Stomach (tissue), 8 donors: ENCODE measurements at regions not wholly inside any gene's neighbourhood (a gene's known extent, or its start where the extent isn't known, plus 50 kb on each side); places are given as distances from the start of the nearest gene placed in this dataset.

Experiments
- DNase-seq, 2 donors: peaks; one replicate each; pipeline versions ENCODE4 v3.0.0 to v3.0.0-alpha.2; 2013 to 2019
- H3K27ac ChIP-seq, 5 donors: fragments of 200-600 bp in 4 of 5; sonication (generic) in 4 of 5; one replicate each; pipeline ENCODE4 v1.5.1; 2013 to 2019; ENCODE audit warnings: mild to moderate bottlenecking in 1 of 5, moderate library complexity in 1 of 5
- H3K27me3 ChIP-seq, 3 donors: fragments of 200-600 bp; sonication (generic); one replicate each; pipeline ENCODE4 v1.5.1; 2017 to 2019; ENCODE audit warnings: mixed run types in 1 of 3
- H3K36me3 ChIP-seq, 4 donors: fragments of 200-600 bp; sonication (generic); 1 replicate in 3 of 4; 2 replicates in 1 of 4; pipeline ENCODE4 v1.5.1; 2016 to 2019
- H3K4me1 ChIP-seq, 4 donors: fragments of 200-600 bp; sonication (generic); one replicate each; pipeline ENCODE4 v1.5.1; 2016 to 2019
- H3K4me3 ChIP-seq, 4 donors: fragments of 200-600 bp; sonication (generic) in 3 of 4; one replicate each; pipeline ENCODE4 v1.5.1; 2016 to 2019; ENCODE audit warnings: mild to moderate bottlenecking in 1 of 4
- H3K9me3 ChIP-seq, 4 donors: fragments of 200-600 bp; sonication (generic); one replicate each; pipeline ENCODE4 v1.5.1; 2016 to 2019
- CTCF ChIP-seq, 7 experiments: fragments of 450-650 bp in 4 of 7; fragments of 200-600 bp in 3 of 7; sonication (generic) in 3 of 7; IDR thresholded peaks; one replicate each; pipeline ENCODE4 v1.5.1; 2016 to 2019; ENCODE audit warnings: antibody characterized with exemption in 7 of 7, control low read depth in 2 of 7, mild to moderate bottlenecking in 1 of 7
- EP300 ChIP-seq: sonication (generic); formaldehyde crosslinking; IDR thresholded peaks from one replicate; pipeline ENCODE4 v1.6.1; 2017; ENCODE audit warnings: antibody characterized with exemption
- POLR2A ChIP-seq, 4 donors: fragments of 450-650 bp; IDR thresholded peaks; one replicate each; pipeline ENCODE4 v1.6.1; 2016; ENCODE audit warnings: antibody characterized with exemption in 4 of 4, control low read depth in 2 of 4, mild to moderate bottlenecking in 1 of 4, moderate library complexity in 1 of 4
- POLR2AphosphoS5 ChIP-seq, 3 donors: sonication (generic); formaldehyde crosslinking; IDR thresholded peaks; one replicate each; pipeline ENCODE4 v1.6.1; 2016; ENCODE audit warnings: antibody characterized with exemption in 3 of 3
- WGBS, 5 donors: extraction: QIAGEN DNeasy Blood & Tissue Kit in 3 of 5; methylation state at CpG; one replicate each; pipeline versions ENCODE4 v1.1.5 to v1.1.7; 2013 to 2018; 5-methylcytosine and 5-hydroxymethylcytosine counted together
- intact Hi-C: fragments of 100-400 bp; cut with DNase I; formaldehyde crosslinking; loops from one replicate; pipeline ENCODE4 v1.15.1; 2023; ENCODE audit warnings: low total_unique reads
- donor health status: healthy with polysubstance abuse.
- donor health status: Bipolar disorder and iron deficiency.
- donor health status: healthy.

GRCh38 chr20:23139524-23139923 is 53.4 kb upstream of the CD93 start:
- Histone ChIP-seq H3K9me3 (no peaks in the 10 kb centered on the region), H3K4me3 (no peak overlapping the region), H3K27me3 (no peaks in the 10 kb centered on the region), H3K27ac (no peak overlapping the region), H3K36me3 (no peaks in the 10 kb centered on the region), H3K4me1 (peaks cover 0 to 17% (median 7%) of the 10 kb centered on the region in 4 donors)
- TF ChIP-seq EP300 (no peak), CTCF (IDR thresholded peaks at IDR 0.05) (no peak), POLR2AphosphoS5 (IDR thresholded peaks at IDR 0.05) (no peak), POLR2A (IDR thresholded peaks at IDR 0.05) (no peak)
- DNase-seq, result no peak
- intact Hi-C loops, result no loop called here
- WGBS, 5 donors, result 68 to 84% (median 69%) methylated on average over 8 of the region's 8 CpGs

GRCh38 chr20:23138682-23139081 is 52.6 kb upstream of the CD93 start:
- no peak for DNase-seq
- Histone ChIP-seq H3K4me1 (peaks cover 0 to 15% (median 7%) of the 10 kb centered on the region in 4 donors), H3K9me3 (no peaks in the 10 kb centered on the region), H3K4me3 (no peak overlapping the region), H3K27me3 (no peaks in the 10 kb centered on the region), H3K27ac (no peak overlapping the region), H3K36me3 (no peaks in the 10 kb centered on the region)
- intact Hi-C loops, result no loop called here
- WGBS, 5 donors, result 79 to 84% (median 83%) methylated on average over 3 of the region's 3 CpGs
- TF ChIP-seq POLR2AphosphoS5 (IDR thresholded peaks at IDR 0.05), result no peak

GRCh38 chr20:23138226-23138625 is 52.1 kb upstream of the CD93 start:
- Histone ChIP-seq H3K4me1 (peaks cover 0 to 19% (median 7%) of the 10 kb centered on the region in 4 donors), H3K27me3 (no peaks in the 10 kb centered on the region), H3K27ac (no peak overlapping the region), H3K4me3 (no peak overlapping the region), H3K36me3 (no peaks in the 10 kb centered on the region), H3K9me3 (no peaks in the 10 kb centered on the region)
- TF ChIP-seq CTCF (IDR thresholded peaks at IDR 0.05) (no peak), POLR2AphosphoS5 (IDR thresholded peaks at IDR 0.05) (no peak), EP300 (no peak), POLR2A (IDR thresholded peaks at IDR 0.05) (no peak)
- WGBS, 5 donors, result 53 to 69% (median 64%) methylated on average over 3 of the region's 3 CpGs
- no peak for DNase-seq
- intact Hi-C loops, result no loop called here

- no peaks in the 10 kb centered on the region for H3K27me3 ChIP-seq
- WGBS, 5 donors, result 85 to 95% (median 92%) methylated on average over 8 to 20 of the region's 20 CpGs
- no peaks in the 10 kb centered on the region for H3K9me3 ChIP-seq
- intact Hi-C loops, result no loop called here
- H3K4me1 ChIP-seq, result peaks cover 0 to 22% (median 0%) of the 10 kb centered on the region in 4 donors
- TF ChIP-seq EP300 (no peak), POLR2AphosphoS5 (IDR thresholded peaks at IDR 0.05) (no peak), CTCF (IDR thresholded peaks at IDR 0.05) (no peak), POLR2A (IDR thresholded peaks at IDR 0.05) (no peak)
- no peak overlapping the region for H3K27ac ChIP-seq
- no peaks in the 10 kb centered on the region for H3K36me3 ChIP-seq
- no peak overlapping the region for H3K4me3 ChIP-seq
- DNase-seq, result no peak
Observed at GRCh38 chr20:23136893-23137745, 51.0 kb upstream of the CD93 start.
